ENCODE measurements at regions not wholly inside any gene's neighbourhood (a gene's known extent, or its start where the extent isn't known, plus 50 kb on each side); places are given as distances from the start of the nearest gene placed in this dataset.

DNA sequence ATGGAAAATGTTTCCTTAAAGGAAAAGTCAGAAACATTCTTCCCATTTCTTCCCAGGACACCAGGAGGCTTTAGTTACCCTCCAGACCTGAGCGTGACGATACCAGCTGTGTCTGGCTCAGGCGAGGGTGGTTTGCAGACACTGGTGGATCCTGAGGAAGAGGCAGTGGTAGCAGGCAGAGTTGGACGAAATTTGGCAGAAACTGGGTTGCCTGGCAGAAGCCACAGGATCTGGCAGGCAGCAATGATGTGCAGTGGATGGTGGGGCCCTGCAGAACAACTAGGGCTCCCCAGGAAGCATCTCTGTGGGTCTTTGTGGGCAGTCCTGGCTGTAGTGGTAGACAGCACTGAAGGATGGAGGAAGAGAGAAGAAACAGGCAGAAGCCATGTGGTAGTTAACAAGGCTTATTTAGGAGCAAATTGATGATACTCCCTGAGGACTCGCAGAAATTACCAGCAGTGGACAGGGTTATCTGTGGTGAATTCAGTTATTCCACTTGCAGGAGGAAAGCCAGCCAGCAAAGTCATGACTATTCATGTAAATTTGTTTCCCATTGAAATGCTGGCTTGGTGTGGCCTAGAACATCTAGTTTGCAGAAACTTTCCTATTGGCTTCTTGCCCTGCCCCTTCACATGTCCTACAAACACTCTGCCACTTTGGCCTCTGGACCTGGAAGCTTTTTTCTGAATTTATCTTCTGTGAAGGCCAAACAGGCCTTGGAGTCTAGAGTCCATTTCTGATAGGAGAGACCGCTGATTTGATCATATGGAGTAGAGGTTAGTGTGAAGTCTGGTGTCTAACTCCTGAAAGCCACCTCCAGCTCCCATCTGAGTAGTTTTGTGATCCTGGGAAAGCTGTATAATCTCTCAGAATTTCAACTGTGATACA lies 212.0 kb downstream of the DMRT2 start:
- Histone ChIP-seq H3K4me1 (ENCODE audit: control insufficient read depth in 1 of 2, insufficient read depth in 2 of 2, low read depth in 1 of 2, low read length in 1 of 2) (no peaks in the 10 kb centered on the region), H3K9ac (no peak overlapping the region), H3K27me3 (ENCODE audit: insufficient read depth) (no peaks in the 10 kb centered on the region), H2AFZ (ENCODE audit: low read depth) (no peak overlapping the region), H3K4me3 (ENCODE audit: low read depth in 2 of 2, low read length in 1 of 2) (no peak overlapping the region), H3K36me3 (replicated peaks in 1 of 2; ENCODE audit: control insufficient read depth in 1 of 2, insufficient read depth in 2 of 2, low read length in 1 of 2) (no peaks in the 10 kb centered on the region), H3K9me3 (no peaks in the 10 kb centered on the region), H3K9me2 (no peaks in the 10 kb centered on the region), H3K4me2 (no peak overlapping the region), H3F3A (replicated peaks; ENCODE audit: insufficient read depth) (no peaks in the 10 kb centered on the region), H3K79me2 (ENCODE audit: insufficient read depth) (no peaks in the 10 kb centered on the region), H3K27ac (ENCODE audit: low read depth in 2 of 2, low read length in 1 of 2) (no peak overlapping the region), H4K20me1 (ENCODE audit: insufficient read depth) (no peaks in the 10 kb centered on the region)
- no peak for DNase-seq
- ChIA-PET POLR2A (no interaction called here), CTCF (no interaction called here)
- WGBS (ENCODE audit: low lambda C conversion rate), result 6% methylated on average over 6 of the region's 6 CpGs
- TF ChIP-seq FOXM1 (IDR thresholded peaks at IDR 0.05; ENCODE audit: low read depth) (no peak), CHD2 (IDR thresholded peaks at IDR 0.05; ENCODE audit: low read length, partially characterized antibody) (no peak), RXRA (IDR thresholded peaks at IDR 0.05; ENCODE audit: borderline replicate concordance, low read depth) (no peak), EP300 (IDR thresholded peaks at IDR 0.05; ENCODE audit: borderline replicate concordance in 1 of 2, low read depth in 1 of 2, low read length in 1 of 2) (no peak), EZH2phosphoT487 (IDR thresholded peaks at IDR 0.05; ENCODE audit: borderline replicate concordance, low read depth) (no peak), GABPA (IDR thresholded peaks at IDR 0.05; ENCODE audit: low read depth) (no peak), USF2 (IDR thresholded peaks at IDR 0.05; ENCODE audit: borderline replicate concordance, low read depth, low read length) (no peak)
- TF ChIP-seq, protein P1, sequence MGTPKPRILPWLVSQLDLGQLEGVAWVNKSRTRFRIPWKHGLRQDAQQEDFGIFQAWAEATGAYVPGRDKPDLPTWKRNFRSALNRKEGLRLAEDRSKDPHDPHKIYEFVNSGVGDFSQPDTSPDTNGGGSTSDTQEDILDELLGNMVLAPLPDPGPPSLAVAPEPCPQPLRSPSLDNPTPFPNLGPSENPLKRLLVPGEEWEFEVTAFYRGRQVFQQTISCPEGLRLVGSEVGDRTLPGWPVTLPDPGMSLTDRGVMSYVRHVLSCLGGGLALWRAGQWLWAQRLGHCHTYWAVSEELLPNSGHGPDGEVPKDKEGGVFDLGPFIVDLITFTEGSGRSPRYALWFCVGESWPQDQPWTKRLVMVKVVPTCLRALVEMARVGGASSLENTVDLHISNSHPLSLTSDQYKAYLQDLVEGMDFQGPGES (IDR thresholded peaks at IDR 0.05; ENCODE audit: low read depth, low read length), result no peak

GRCh38 chr9:1267141-1267570 lies 217.0 kb downstream of the DMRT2 start:
- Histone ChIP-seq H3K27me3 (ENCODE audit: insufficient read depth) (no peaks in the 10 kb centered on the region), H2AFZ (ENCODE audit: low read depth) (no peak overlapping the region), H3K9me2 (no peaks in the 10 kb centered on the region), H3F3A (replicated peaks; ENCODE audit: insufficient read depth) (no peaks in the 10 kb centered on the region), H3K9me3 (no peaks in the 10 kb centered on the region), H3K36me3 (replicated peaks in 1 of 2; ENCODE audit: control insufficient read depth in 1 of 2, insufficient read depth in 2 of 2, low read length in 1 of 2) (no peaks in the 10 kb centered on the region), H3K27ac (ENCODE audit: low read depth in 2 of 2, low read length in 1 of 2) (no peak overlapping the region), H3K79me2 (ENCODE audit: insufficient read depth) (no peaks in the 10 kb centered on the region), H4K20me1 (ENCODE audit: insufficient read depth) (no peaks in the 10 kb centered on the region), H3K4me1 (ENCODE audit: control insufficient read depth in 1 of 2, insufficient read depth in 2 of 2, low read depth in 1 of 2, low read length in 1 of 2) (no peaks in the 10 kb centered on the region), H3K4me2 (no peak overlapping the region), H3K9ac (no peak overlapping the region), H3K4me3 (ENCODE audit: low read depth in 2 of 2, low read length in 1 of 2) (no peak overlapping the region)
- ChIA-PET CTCF (interaction anchor here (0.6 kb wide), 1 partner anchor 25 kb away, joined by 3 read pairs; no protein-coding TSS in a partner anchor), POLR2A (no interaction called here)
- DNase-seq, result no peak
- WGBS (ENCODE audit: low lambda C conversion rate), result 0% methylated on average over 3 of the region's 3 CpGs
- TF ChIP-seq ZBTB33 (IDR thresholded peaks at IDR 0.05; ENCODE audit: borderline replicate concordance, low read depth) (no peak), FOXM1 (IDR thresholded peaks at IDR 0.05; ENCODE audit: low read depth) (no peak), GABPA (IDR thresholded peaks at IDR 0.05; ENCODE audit: low read depth) (no peak), TCF12 (IDR thresholded peaks at IDR 0.05) (no peak), RCOR1 (IDR thresholded peaks at IDR 0.05; ENCODE audit: low read length) (no peak), MEF2A (IDR thresholded peaks at IDR 0.05; ENCODE audit: borderline replicate concordance, low read depth) (no peak), NFIC (IDR thresholded peaks at IDR 0.05; ENCODE audit: borderline replicate concordance) (no peak), GATA2 (CRISPR knock-in tag; IDR thresholded peaks at IDR 0.05) (no peak), FOXJ3 (CRISPR knock-in tag; IDR thresholded peaks at IDR 0.05) (no peak), PBX3 (IDR thresholded peaks at IDR 0.05) (no peak), RXRA (IDR thresholded peaks at IDR 0.05; ENCODE audit: borderline replicate concordance, low read depth) (no peak), USF1 (IDR thresholded peaks at IDR 0.05; ENCODE audit: borderline replicate concordance, low read depth) (no peak), RAD21 (IDR thresholded peaks at IDR 0.05; ENCODE audit: low read length) (no peak), CHD2 (IDR thresholded peaks at IDR 0.05; ENCODE audit: low read length, partially characterized antibody) (no peak), TEAD4 (IDR thresholded peaks at IDR 0.05; ENCODE audit: borderline replicate concordance, insufficient read depth) (no peak), EZH2phosphoT487 (IDR thresholded peaks at IDR 0.05; ENCODE audit: borderline replicate concordance, low read depth) (no peak), FOSL2 (IDR thresholded peaks at IDR 0.05; ENCODE audit: borderline replicate concordance, low read depth) (no peak)
